AG04449 (cell line): ENCODE measurements at regions not wholly inside any gene's neighbourhood (a gene's known extent, or its start where the extent isn't known, plus 50 kb on each side); places are given as distances from the start of the nearest gene placed in this dataset.

Source experiments
- CTCF ChIA-PET: fragments of 350-600 bp; formaldehyde crosslinking; extraction: SDS; loops from one replicate; lab custom pipeline; 2021; ENCODE audit warnings: antibody characterized with exemption; lab: Yijun Ruan, JAX
- POLR2A ChIA-PET: fragments of 400-600, 350-600 bp; formaldehyde crosslinking; extraction: SDS; loops from one replicate; lab custom pipeline; 2020; ENCODE audit warnings: antibody characterized with exemption, inconsistent platforms; lab: Yijun Ruan, JAX
- DNase-seq: peaks from one replicate; pipeline ENCODE4 v3.0.0-alpha.2; 2010; ENCODE audit warnings: low read depth, low spot score
- H3K4me3 ChIP-seq: 2 replicates; pipeline ENCODE4 v1.5.1; 2011; ENCODE audit warnings: low read depth, mild to moderate bottlenecking, control low read depth, low read length
- CTCF ChIP-seq: IDR thresholded peaks from one replicate; pipeline ENCODE4 v1.5.1; 2011; ENCODE audit warnings: mild to moderate bottlenecking, moderate library complexity, low read length, control low read depth, inconsistent platforms; ENCODE audit not compliant: insufficient read depth; ENCODE audit errors: missing control alignments

GRCh38 chr6:3961581-3962215 is 112.5 kb downstream of the FAM50B start:
- ChIA-PET POLR2A (no interaction called here), CTCF (interaction anchor here (2.2 kb wide), 1 partner anchor 16 kb away, joined by 16 read pairs; no protein-coding TSS in a partner anchor)
- no peak for DNase-seq
- no peak overlapping the region for H3K4me3 ChIP-seq
- TF ChIP-seq CTCF: no peak

GRCh38 chr6:3962291-3963280 is 113.4 kb downstream of the FAM50B start:
- ChIA-PET POLR2A (no interaction called here), CTCF (interaction anchor here (0.5 to 2.2 kb wide), 4 partner anchors 15 to 190 kb away, joined by 3 to 16 read pairs (median 4); no protein-coding TSS in a partner anchor)
- DNase-seq: no peak
- TF ChIP-seq CTCF: no peak
- H3K4me3 ChIP-seq: no peak overlapping the region

GRCh38 chr6:3963426-3963825 is 114.3 kb downstream of the FAM50B start:
- POLR2A ChIA-PET: no interaction called here
- no peak for DNase-seq
- TF ChIP-seq CTCF: no peak
- no peak overlapping the region for H3K4me3 ChIP-seq
- CTCF ChIA-PET: interaction anchor here (0.5 to 2.2 kb wide), 4 partner anchors 15 to 220 kb away, joined by 3 to 6 read pairs (median 4); partner anchors contain the start of gene FAM50B

- H3K4me3 ChIP-seq: no peak overlapping the region
- ChIA-PET POLR2A (no interaction called here), CTCF (interaction anchor here (0.9 to 2.2 kb wide), 5 partner anchors 13 to 555 kb away, joined by 3 to 5 read pairs (median 3); partner anchors contain the start of gene FAM50B)
- TF ChIP-seq CTCF: no peak
- DNase-seq: no peak
Observed at GRCh38 chr6:3965071-3965718, 113.7 kb downstream of the FAM217A start.

GRCh38 chr6:3966426-3966825 is 112.5 kb downstream of the FAM217A start:
- no peak overlapping the region for H3K4me3 ChIP-seq
- DNase-seq: no peak
- TF ChIP-seq CTCF: no peak
- ChIA-PET POLR2A (no interaction called here), CTCF (interaction anchor here (2.6 to 3.9 kb wide), 2 partner anchors 12 to 117 kb away, joined by 9 to 39 read pairs; partner anchors contain the start of gene FAM50B)
